ENCODE measurements at regions not wholly inside any gene's neighbourhood (a gene's known extent, or its start where the extent isn't known, plus 50 kb on each side); places are given as distances from the start of the nearest gene placed in this dataset.

- TF ChIP-seq CTCF (IDR thresholded peaks at IDR 0.05; ENCODE audit: extremely low read depth, missing control alignments), result no peak
- no peak for DNase-seq (ENCODE audit: low spot score)
These were observed 196.3 kb downstream of the SNX10 start for GRCh38 chr7:26487780-26488515.

GRCh38 chr7:26489391-26489790 is 197.7 kb downstream of the SNX10 start:
- no peak for TF ChIP-seq CTCF (IDR thresholded peaks at IDR 0.05; ENCODE audit: extremely low read depth, missing control alignments)
- DNase-seq (ENCODE audit: low spot score), result no peak

- no peak for DNase-seq (ENCODE audit: low spot score)
- no peak for TF ChIP-seq CTCF (IDR thresholded peaks at IDR 0.05; ENCODE audit: extremely low read depth, missing control alignments)
These were observed 198.4 kb downstream of the SNX10 start for GRCh38 chr7:26489906-26490639.

- DNase-seq (ENCODE audit: low spot score), result no peak
- no peak for TF ChIP-seq CTCF (IDR thresholded peaks at IDR 0.05; ENCODE audit: extremely low read depth, missing control alignments)
These were observed 199.3 kb downstream of the SNX10 start for GRCh38 chr7:26490640-26491624.

GRCh38 chr7:26492816-26493215 is 201.2 kb downstream of the SNX10 start:
- DNase-seq (ENCODE audit: low spot score), result no peak
- TF ChIP-seq CTCF (IDR thresholded peaks at IDR 0.05; ENCODE audit: extremely low read depth, missing control alignments), result no peak

- DNase-seq (ENCODE audit: low spot score), result no peak
- no peak for TF ChIP-seq CTCF (IDR thresholded peaks at IDR 0.05; ENCODE audit: extremely low read depth, missing control alignments)
These were observed 202.2 kb downstream of the SNX10 start for GRCh38 chr7:26493737-26494428.
